Kidney epithelial cell (primary cell): ENCODE measurements at regions not wholly inside any gene's neighbourhood (a gene's known extent, or its start where the extent isn't known, plus 50 kb on each side); places are given as distances from the start of the nearest gene placed in this dataset.

Experiments
- DNase-seq: peaks from one replicate; pipeline ENCODE4 v3.0.0-alpha.2; 2010; ENCODE audit warnings: low read depth
- H3K27me3 ChIP-seq: 2 replicates; pipeline ENCODE4 v1.6.0; 2011; ENCODE audit warnings: low read length; ENCODE audit not compliant: control insufficient read depth, insufficient read depth
- H3K36me3 ChIP-seq: 2 replicates; pipeline ENCODE4 v1.5.1; 2011; ENCODE audit warnings: low read length; ENCODE audit not compliant: control insufficient read depth, insufficient read depth
- H3K4me3 ChIP-seq: 2 replicates; pipeline ENCODE4 v1.5.1; 2011; ENCODE audit warnings: low read depth, mild to moderate bottlenecking, control low read depth, low read length
- CTCF ChIP-seq: IDR thresholded peaks from 2 replicates; pipeline ENCODE4 v1.5.1; 2011; ENCODE audit warnings: mild to moderate bottlenecking, moderate library complexity, low read length, control low read depth, inconsistent platforms; ENCODE audit not compliant: insufficient read depth, poor library complexity, severe bottlenecking

- H3K27me3 ChIP-seq = no peaks in the 10 kb centered on the region
- TF ChIP-seq CTCF = no peak
- DNase-seq = no peak
- no peaks in the 10 kb centered on the region for H3K36me3 ChIP-seq
- no peak overlapping the region for H3K4me3 ChIP-seq
Observed at GRCh38 chr7:131721660-131722059, 165.2 kb upstream of the PODXL start.

- Histone ChIP-seq H3K4me3 (no peak overlapping the region), H3K36me3 (no peaks in the 10 kb centered on the region), H3K27me3 (no peaks in the 10 kb centered on the region)
- no peak for DNase-seq
- TF ChIP-seq CTCF = no peak
Observed at GRCh38 chr7:131720703-131721102, 164.3 kb upstream of the PODXL start.

- H3K36me3 ChIP-seq = no peaks in the 10 kb centered on the region
Observed at GRCh38 chr7:131717181-131717580, 160.8 kb upstream of the PODXL start.

GRCh38 chr7:131699323-131699722, 142.9 kb upstream of the PODXL start:
- H3K36me3 ChIP-seq = no peaks in the 10 kb centered on the region
- no peaks in the 10 kb centered on the region for H3K27me3 ChIP-seq
- H3K4me3 ChIP-seq = no peak overlapping the region
- no peak for TF ChIP-seq CTCF
- DNase-seq = no peak

More at GRCh38 chr7:131717181-131717580, 160.8 kb upstream of the PODXL start:
- TF ChIP-seq CTCF = no peak
- Histone ChIP-seq H3K27me3 (no peaks in the 10 kb centered on the region), H3K4me3 (no peak overlapping the region)
- no peak for DNase-seq

GRCh38 chr7:131692131-131692960, 135.9 kb upstream of the PODXL start:
- H3K4me3 ChIP-seq = no peak overlapping the region

More at GRCh38 chr7:131692131-131692960, 135.9 kb upstream of the PODXL start:
- peaks cover 28% of the 10 kb centered on the region for H3K27me3 ChIP-seq
- no peaks in the 10 kb centered on the region for H3K36me3 ChIP-seq
- peak; percentile 93 for TF ChIP-seq CTCF
- DNase-seq = no peak
